A549 (cell line): ENCODE measurements at regions not wholly inside any gene's neighbourhood (a gene's known extent, or its start where the extent isn't known, plus 50 kb on each side); places are given as distances from the start of the nearest gene placed in this dataset.

Experiments used
- ATAC-seq, 2 experiments: fragments of 200-7000 bp in 1 of 2; fragments of >200 bp in 1 of 2; cut with Nextera tagmentation in 1 of 2; cut with Tn5 transposase in 1 of 2; 3 replicates each; pipeline versions ENCODE4 v1.8.0 to v1.9.1; 2018 to 2020; ENCODE audit warnings: mild to moderate bottlenecking in 1 of 2, moderate library complexity in 1 of 2
- CTCF ChIA-PET: fragments of 300-600 bp; sonication (Branson Sonifier 250); formaldehyde crosslinking; extraction: SDS; loops from one replicate; lab custom pipeline; 2021; ENCODE audit warnings: antibody characterized with exemption, inconsistent platforms; lab: Yijun Ruan, JAX
- POLR2A ChIA-PET: fragments of 350-600 bp; formaldehyde crosslinking; extraction: SDS; loops from one replicate; lab custom pipeline; 2021; ENCODE audit warnings: antibody characterized with exemption, inconsistent platforms; lab: Yijun Ruan, JAX
- DNase-seq, 2 experiments: peaks; one replicate each; pipeline versions ENCODE4 v3.0.0 to v3.0.0-alpha.2; 2011 to 2016; ENCODE audit warnings: low read depth in 1 of 2, low spot score in 1 of 2
- FAIRE-seq: peaks from 2 replicates; lab custom pipeline; 2011; peaks lifted over from hg19 to GRCh38; lab: Jason Lieb, UNC
- H3K27ac ChIP-seq, 2 experiments: fragments of >200 bp; sonication (Bioruptor Twin); formaldehyde crosslinking; 3 replicates each; pipeline ENCODE4 v1.5.1; 2016 to 2017
- H3K4me1 ChIP-seq: fragments of >200 bp; sonication (Bioruptor Twin); formaldehyde crosslinking; 3 replicates; pipeline ENCODE4 v1.6.1; 2016
- H3K4me2 ChIP-seq: fragments of >200 bp; sonication (Bioruptor Twin); formaldehyde crosslinking; 3 replicates; pipeline ENCODE4 v1.6.1; 2016
- H3K4me3 ChIP-seq: fragments of >200 bp; sonication (Bioruptor Twin); formaldehyde crosslinking; 3 replicates; pipeline ENCODE4 v1.5.1; 2016
- H3K9me3 ChIP-seq: fragments of >200 bp; sonication (Bioruptor Twin); formaldehyde crosslinking; 3 replicates; pipeline ENCODE4 v1.6.1; 2016
- E2F6 ChIP-seq: IDR thresholded peaks from 2 replicates; pipeline ENCODE4 v1.6.1; 2012; ENCODE audit warnings: low read depth, borderline replicate concordance
- EHMT2 ChIP-seq: fragments of 200-600 bp; sonication (generic); IDR thresholded peaks from 2 replicates; pipeline ENCODE4 v1.6.1; 2016; ENCODE audit warnings: antibody characterized with exemption, low read depth, mild to moderate bottlenecking, moderate library complexity
- EP300 ChIP-seq, 2 experiments: fragments of >200 bp; sonication (Bioruptor Twin); formaldehyde crosslinking; IDR thresholded peaks; 2 replicates in 1 of 2; 3 replicates in 1 of 2; pipeline ENCODE4 v1.6.1; 2016 to 2017
- ESRRA ChIP-seq: fragments of 150-350 bp; IDR thresholded peaks from 2 replicates; pipeline ENCODE4 v1.6.1; 2014; ENCODE audit warnings: mild to moderate bottlenecking, low read length, borderline replicate concordance
- FOXS1 ChIP-seq: fragments of 250-450 bp; sonication (Bioruptor Pico); IDR thresholded peaks from 2 replicates; pipeline ENCODE4 v1.5.0; 2020; ENCODE audit warnings: mild to moderate bottlenecking, moderate library complexity
- KDM5A ChIP-seq: fragments of 200-600 bp; sonication (generic); IDR thresholded peaks from 2 replicates; pipeline ENCODE4 v1.6.1; 2016; ENCODE audit warnings: antibody characterized with exemption, mild to moderate bottlenecking
- MAX ChIP-seq: IDR thresholded peaks from 2 replicates; pipeline ENCODE4 v1.6.1; 2012
- NPAS2 ChIP-seq: fragments of 250-450 bp; sonication (Bioruptor Pico); IDR thresholded peaks from 2 replicates; pipeline ENCODE4 v1.8.0; 2022; ENCODE audit warnings: mild to moderate bottlenecking, moderate library complexity, borderline replicate concordance
- NR3C1 ChIP-seq: fragments of >200 bp; sonication (Bioruptor Twin); formaldehyde crosslinking; IDR thresholded peaks from 3 replicates; pipeline ENCODE4 v1.6.1; 2017
- PHF8 ChIP-seq: fragments of 200-600 bp; sonication (generic); IDR thresholded peaks from 2 replicates; pipeline ENCODE4 v1.6.1; 2016; ENCODE audit warnings: low read depth, mild to moderate bottlenecking, antibody characterized with exemption, moderate library complexity, borderline replicate concordance
- REST ChIP-seq: fragments of 200-600 bp; sonication (generic); IDR thresholded peaks from 2 replicates; pipeline ENCODE4 v1.6.1; 2016; ENCODE audit warnings: antibody characterized with exemption, mild to moderate bottlenecking, moderate library complexity
- RNF2 ChIP-seq: fragments of 200-600 bp; sonication (generic); IDR thresholded peaks from 2 replicates; pipeline ENCODE4 v1.6.1; 2016; ENCODE audit warnings: low read depth, mild to moderate bottlenecking, antibody characterized with exemption, moderate library complexity, borderline replicate concordance
- TFCP2L1 ChIP-seq: fragments of 250-450 bp; sonication (Bioruptor Pico); IDR thresholded peaks from 2 replicates; pipeline ENCODE4 v1.5.0; 2021; ENCODE audit warnings: mild to moderate bottlenecking
- USF2 ChIP-seq: fragments of 450-650 bp; IDR thresholded peaks from 2 replicates; pipeline ENCODE4 v1.6.1; 2014; ENCODE audit warnings: antibody characterized with exemption
- ZC3H11A ChIP-seq: fragments of 450-650 bp; IDR thresholded peaks from 2 replicates; pipeline ENCODE4 v1.6.1; 2014; ENCODE audit warnings: antibody characterized with exemption, mild to moderate bottlenecking
- ZFP36 ChIP-seq: fragments of 450-650 bp; IDR thresholded peaks from 2 replicates; pipeline ENCODE4 v1.6.1; 2014; ENCODE audit warnings: borderline replicate concordance; ENCODE audit not compliant: partially characterized antibody
- WGBS: methylation state at CpG from one replicate; pipeline ENCODE4 v1.1.6; 2017; ENCODE audit errors: missing lambda C conversion rate; 5-methylcytosine and 5-hydroxymethylcytosine counted together
- TF ChIP-seq, protein P1 (sequence below): fragments of >200 bp; sonication (Bioruptor Twin); formaldehyde crosslinking; IDR thresholded peaks from 3 replicates; pipeline ENCODE4 v1.5.1; 2016
- TF ChIP-seq, protein P2 (sequence below): fragments of 250-450 bp; sonication (Bioruptor Pico); IDR thresholded peaks from 2 replicates; pipeline ENCODE4 v1.5.0; 2021; ENCODE audit warnings: mild to moderate bottlenecking, moderate library complexity, borderline replicate concordance

- TF ChIP-seq NPAS2 (CRISPR knock-in tag), result no peak
- no peak for TF ChIP-seq NR3C1
- no peak for TF ChIP-seq USF2
These were observed 354.4 kb downstream of the QKI start (continued) for GRCh38 chr6:163768905-163769304.

GRCh38 chr6:163766936-163767335 lies 352.4 kb downstream of the QKI start:
- ChIA-PET POLR2A (no interaction called here), CTCF (interaction anchor here (0.7 kb wide), 1 partner anchor 11 kb away, joined by 3 read pairs; no protein-coding TSS in a partner anchor)
- no peak for DNase-seq
- no peak overlapping the region for H3K4me3 ChIP-seq
- H3K9me3 ChIP-seq, result no peaks in the 10 kb centered on the region
- no peak for FAIRE-seq
- ATAC-seq, result no peak
- H3K27ac ChIP-seq, result no peak overlapping the region
- no peaks in the 10 kb centered on the region for H3K4me1 ChIP-seq
- no peak for TF ChIP-seq EP300 (IDR thresholded peaks at IDR 0.05)
- TF ChIP-seq E2F6, result no peak
- TF ChIP-seq PHF8, result no peak
- no peak for TF ChIP-seq ESRRA
- TF ChIP-seq RNF2, result no peak
- TF ChIP-seq FOXS1 (CRISPR knock-in tag), result no peak
- TF ChIP-seq EHMT2, result no peak
- TF ChIP-seq KDM5A, result no peak
- TF ChIP-seq ZFP36, result no peak
- TF ChIP-seq, protein P1, sequence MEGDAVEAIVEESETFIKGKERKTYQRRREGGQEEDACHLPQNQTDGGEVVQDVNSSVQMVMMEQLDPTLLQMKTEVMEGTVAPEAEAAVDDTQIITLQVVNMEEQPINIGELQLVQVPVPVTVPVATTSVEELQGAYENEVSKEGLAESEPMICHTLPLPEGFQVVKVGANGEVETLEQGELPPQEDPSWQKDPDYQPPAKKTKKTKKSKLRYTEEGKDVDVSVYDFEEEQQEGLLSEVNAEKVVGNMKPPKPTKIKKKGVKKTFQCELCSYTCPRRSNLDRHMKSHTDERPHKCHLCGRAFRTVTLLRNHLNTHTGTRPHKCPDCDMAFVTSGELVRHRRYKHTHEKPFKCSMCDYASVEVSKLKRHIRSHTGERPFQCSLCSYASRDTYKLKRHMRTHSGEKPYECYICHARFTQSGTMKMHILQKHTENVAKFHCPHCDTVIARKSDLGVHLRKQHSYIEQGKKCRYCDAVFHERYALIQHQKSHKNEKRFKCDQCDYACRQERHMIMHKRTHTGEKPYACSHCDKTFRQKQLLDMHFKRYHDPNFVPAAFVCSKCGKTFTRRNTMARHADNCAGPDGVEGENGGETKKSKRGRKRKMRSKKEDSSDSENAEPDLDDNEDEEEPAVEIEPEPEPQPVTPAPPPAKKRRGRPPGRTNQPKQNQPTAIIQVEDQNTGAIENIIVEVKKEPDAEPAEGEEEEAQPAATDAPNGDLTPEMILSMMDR, result no peak
- no peak for TF ChIP-seq MAX
- TF ChIP-seq REST, result no peak
- TF ChIP-seq, protein P2, sequence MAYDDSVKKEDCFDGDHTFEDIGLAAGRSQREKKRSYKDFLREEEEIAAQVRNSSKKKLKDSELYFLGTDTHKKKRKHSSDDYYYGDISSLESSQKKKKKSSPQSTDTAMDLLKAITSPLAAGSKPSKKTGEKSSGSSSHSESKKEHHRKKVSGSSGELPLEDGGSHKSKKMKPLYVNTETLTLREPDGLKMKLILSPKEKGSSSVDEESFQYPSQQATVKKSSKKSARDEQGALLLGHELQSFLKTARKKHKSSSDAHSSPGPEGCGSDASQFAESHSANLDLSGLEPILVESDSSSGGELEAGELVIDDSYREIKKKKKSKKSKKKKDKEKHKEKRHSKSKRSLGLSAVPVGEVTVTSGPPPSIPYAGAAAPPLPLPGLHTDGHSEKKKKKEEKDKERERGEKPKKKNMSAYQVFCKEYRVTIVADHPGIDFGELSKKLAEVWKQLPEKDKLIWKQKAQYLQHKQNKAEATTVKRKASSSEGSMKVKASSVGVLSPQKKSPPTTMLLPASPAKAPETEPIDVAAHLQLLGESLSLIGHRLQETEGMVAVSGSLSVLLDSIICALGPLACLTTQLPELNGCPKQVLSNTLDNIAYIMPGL, result no peak
- no peak for TF ChIP-seq ZC3H11A
- no peak for TF ChIP-seq TFCP2L1 (CRISPR knock-in tag)
- H3K4me2 ChIP-seq, result no peak overlapping the region
- WGBS, result 41% methylated on average over 2 of the region's 2 CpGs
